Fibroblast of skin of back (primary cell): ENCODE measurements at regions not wholly inside any gene's neighbourhood (a gene's known extent, or its start where the extent isn't known, plus 50 kb on each side); places are given as distances from the start of the nearest gene placed in this dataset.

Source experiments
- DNase-seq: peaks from one replicate; pipeline ENCODE4 v3.0.0-alpha.2; 2013

DNA sequence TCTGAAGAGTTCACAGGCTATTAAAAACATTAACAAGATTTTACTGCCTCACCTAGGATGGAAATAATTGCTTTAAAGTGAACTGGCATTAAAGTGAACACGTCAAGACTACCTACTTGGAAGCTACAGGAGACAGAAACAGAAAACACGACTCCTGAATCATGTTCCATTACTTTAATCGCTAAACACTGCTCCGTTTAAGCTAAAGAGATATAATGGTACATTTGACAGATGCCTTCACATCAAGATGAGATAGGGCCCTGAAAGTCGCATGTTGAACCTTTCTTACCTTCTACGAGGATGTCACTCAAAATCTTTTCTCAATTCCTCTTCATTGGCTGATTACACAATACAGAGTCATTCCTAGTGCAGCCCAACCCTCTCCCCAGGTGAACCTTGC, 206.3 kb upstream of the GATB start:
- DNase-seq: no peak

DNA sequence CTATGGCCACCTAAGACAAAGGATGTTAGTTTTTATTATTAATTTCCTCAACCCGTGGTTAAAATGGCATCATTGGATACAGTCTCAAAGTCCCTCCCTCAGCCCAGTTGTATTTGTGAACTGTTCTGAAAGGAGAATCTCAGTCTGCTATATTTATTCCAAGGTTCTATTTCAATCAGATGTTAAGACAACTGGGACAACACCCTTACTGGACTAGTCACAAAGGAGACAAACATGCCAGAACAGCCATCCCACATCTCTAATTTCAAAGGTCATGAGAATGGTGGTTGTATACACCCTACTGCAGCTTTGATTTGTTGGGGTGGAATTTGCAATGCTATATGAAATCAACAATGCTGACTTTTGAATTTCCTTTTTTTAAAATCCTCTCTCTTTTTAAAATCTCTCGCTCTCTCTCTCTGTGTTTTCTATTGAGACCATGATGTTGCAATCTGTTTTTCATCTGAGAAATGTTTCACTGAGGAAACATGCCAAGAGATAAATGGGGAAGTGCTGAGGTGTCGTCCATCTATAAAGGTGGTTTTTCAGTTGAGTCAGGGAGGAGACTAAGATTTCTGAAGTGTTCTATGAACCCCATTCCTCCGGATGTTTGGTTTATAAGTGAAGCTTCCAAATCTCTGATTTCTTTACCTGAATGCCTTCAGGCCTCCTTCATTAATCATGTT, 201.5 kb upstream of the GATB start:
- DNase-seq: no peak

DNA sequence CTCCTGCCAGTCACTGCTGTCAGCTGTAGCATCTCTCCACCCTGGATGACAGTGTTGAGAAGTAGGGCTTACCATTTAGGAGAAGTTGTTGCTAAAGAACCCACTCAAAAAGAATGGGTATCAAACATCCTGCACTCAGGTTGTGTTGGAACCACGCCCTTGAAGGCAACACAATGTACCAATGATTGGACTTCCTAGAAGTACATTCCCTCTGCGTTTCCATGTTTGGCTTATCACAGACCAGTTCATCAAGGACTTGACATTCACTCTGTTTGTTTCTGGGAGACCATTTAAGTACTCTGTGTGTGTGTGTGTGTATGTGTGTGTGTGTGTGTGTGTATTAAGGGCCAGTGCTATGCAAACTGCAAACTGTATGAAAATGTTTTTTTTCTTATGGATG, 200.6 kb upstream of the GATB start:
- no peak for DNase-seq

DNA sequence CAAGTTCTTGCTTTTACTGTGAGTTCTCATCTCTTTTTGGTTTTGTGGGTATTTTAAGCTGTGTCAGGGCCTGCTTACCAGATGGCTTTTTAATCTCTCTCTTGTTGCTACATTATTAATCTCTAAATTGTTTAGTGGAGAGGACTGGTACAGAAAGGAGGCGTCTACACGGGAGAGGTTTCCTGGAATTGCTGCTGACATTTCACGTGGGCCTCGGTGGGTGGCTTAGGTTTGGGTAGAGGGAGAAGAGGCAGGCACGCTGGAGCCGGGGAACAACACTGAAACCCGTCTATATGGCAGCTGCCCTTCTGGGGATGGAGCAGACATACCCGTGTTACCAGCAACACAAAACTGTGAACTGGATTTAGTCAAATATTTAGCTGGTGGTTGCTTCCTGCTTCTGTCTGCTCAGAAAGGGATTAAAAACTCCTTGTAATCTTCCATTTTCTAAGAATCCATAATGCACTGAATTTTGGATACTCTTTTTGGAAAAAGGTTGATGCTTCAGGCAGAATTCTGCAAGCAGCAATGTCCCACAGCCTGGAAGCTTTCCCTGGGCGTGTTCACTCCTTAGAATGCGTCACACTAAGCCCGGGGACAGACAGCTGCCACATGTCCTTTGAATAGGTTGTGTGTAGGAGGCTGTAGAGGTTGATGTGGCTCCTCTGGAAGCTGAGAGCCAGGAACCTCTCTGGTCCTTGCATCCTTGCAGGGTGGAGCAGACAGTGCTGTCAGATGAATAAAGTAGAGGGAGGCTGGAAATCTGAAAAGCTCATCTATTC, 199.8 kb upstream of the GATB start:
- DNase-seq: no peak

DNA sequence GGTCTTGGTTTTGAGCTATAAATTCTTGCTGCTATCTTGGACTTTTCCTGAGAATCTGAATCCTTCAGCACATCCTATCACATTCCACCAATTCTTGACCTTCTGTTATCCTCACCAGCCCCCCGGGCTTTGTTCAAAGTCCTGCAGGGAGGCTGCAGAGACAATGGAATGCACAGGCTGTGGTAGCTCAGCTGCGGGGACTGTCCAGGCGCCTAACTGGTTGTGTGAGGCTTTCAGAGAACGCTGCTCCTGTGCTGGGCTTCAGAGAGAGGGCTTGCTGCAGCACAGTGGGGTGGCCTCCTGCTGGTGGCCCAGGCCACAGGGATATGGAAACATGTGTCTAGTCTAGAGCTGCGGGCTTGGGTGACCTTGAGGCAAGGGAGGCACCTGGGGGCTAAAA, 196.3 kb upstream of the GATB start:
- DNase-seq: peak; percentile 25

DNA sequence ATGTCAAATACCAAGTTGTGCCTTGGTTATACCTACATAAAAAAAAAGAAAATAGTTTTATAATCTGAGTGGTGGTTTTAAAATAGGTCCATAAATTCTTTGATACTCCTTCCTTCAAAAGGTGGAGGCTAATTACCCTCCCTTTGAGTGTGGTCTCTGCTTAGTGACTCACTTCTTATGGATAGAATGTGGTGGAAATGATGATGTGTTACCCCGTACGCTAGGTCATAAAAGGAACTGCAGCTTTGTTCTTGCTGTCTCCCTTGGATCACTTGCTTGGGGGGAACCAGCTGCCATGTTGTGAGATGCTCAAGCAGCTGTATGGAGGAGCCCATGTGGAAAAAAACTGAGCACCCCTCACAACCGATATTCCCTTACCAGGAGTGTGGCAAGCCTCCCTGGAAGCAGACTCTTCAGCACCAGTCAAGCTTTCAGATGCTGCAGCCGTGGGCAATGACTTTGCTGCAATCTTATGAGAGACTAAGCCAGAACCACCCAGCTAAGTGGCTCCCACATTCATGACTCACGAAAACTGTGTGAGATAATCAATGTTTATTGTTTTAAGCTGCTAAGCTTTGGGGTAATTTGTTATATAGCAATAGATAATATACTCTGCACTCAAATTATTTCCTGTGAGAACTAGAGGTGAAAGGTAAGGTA, 195.0 kb upstream of the GATB start:
- DNase-seq: peak; percentile 16

DNA sequence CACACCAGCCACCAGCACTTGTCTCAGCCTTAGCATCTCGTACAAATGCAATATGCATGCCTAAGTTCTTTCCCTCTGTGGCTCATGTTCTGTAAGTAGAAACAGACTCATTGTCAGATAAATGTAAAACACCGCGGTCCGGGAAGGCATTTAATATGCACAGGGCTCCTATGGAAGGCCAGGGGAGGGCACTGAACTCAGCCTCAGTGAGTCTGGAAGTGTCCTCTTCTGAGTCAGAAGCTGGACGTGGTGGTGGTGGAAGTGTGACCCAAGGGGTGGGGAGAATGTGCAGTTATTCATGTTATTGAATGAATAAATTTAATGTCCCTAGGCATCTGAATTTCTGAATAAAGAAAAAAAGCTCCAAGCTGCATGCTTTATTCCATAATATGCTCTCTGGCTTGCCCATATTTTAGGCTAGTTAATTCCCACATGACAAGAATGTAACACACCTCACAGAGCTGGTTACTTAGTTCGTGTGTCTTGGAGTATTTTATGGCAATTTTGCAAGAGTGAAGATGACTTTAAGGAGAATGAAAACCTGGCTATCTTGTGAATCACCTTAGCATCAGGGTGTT, 193.1 kb upstream of the GATB start:
- DNase-seq: no peak

DNA sequence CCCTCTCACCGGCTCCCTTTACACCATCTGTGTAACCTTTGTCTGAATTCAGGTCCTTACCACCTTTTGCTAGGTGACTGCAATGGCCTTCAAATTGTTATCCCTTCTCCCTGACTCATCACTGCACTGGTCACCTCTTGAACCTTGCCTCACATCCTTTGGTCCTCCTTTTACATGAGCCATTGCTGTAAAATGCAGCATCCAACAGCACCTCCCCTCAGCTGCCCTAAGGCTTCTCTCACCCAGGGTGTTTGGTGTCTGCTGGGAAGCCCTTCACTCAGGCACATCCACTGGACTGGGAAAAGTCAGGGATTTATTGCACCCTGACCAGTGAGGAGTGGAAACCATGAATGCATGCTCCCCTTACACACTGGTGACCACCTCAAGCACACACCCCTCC, 192.5 kb upstream of the GATB start:
- DNase-seq: no peak

DNA sequence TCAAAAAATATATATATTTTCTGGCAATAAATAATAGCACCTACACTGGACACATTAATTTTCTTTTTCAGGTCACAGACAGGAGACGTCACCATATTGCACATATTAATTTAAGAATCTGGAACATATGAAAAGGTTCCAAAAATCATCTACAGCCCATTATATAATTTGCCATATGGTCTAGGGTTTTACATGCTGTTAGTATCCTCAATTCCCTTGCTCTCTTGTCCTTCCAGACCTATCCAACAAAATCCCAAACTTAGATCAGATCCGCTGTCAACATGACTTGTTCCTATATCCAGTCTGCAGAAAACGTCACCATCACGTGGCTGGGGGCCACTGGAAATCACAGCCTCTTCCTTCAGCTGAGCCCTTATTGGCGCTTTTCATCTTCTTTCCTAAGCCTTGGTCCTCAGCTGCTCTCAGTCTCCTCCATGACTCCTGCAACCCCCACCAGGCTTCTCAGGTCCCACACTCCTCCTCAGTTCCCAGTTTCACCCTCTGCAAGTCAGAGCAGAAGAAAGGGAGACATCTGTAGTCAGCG, 192.0 kb upstream of the GATB start:
- no peak for DNase-seq

DNA sequence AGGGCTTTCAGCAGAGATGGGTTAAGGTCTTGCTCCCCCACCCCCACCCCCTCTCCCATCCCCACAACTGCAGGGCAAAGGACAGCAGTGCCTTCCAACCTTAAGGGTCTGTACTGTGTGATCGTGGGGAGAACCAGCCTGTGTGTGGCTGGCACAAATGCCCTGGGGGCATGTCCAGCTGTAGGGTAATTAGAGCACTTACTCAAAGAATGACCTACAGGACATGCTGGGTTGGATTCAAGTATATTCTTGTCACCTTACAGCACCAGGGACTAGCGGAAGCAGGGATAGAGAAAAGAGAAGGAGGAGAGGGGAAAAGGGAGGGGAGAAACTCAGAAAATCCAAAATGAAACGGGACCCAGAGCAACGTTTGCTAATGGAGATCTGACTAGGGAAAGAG, 191.3 kb upstream of the GATB start:
- DNase-seq: no peak

DNA sequence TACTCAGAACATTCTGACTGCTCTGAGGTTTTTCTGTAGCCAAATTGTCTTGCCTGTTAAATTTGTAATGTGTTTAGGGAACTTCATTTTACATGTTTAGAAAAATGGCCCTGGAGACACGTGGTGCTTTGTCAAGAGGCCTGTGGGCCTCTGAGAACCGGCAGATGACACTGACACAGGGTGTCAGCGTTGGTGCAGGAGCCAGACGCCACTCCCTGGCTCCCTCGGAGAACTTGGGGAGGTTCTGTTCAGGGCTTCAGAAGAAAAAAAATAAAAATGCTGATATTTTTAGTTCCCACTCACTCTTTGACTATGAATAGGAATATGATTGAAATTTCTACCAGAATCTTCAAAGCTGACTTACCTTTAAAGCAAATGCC, 190.9 kb upstream of the GATB start:
- DNase-seq: no peak

DNA sequence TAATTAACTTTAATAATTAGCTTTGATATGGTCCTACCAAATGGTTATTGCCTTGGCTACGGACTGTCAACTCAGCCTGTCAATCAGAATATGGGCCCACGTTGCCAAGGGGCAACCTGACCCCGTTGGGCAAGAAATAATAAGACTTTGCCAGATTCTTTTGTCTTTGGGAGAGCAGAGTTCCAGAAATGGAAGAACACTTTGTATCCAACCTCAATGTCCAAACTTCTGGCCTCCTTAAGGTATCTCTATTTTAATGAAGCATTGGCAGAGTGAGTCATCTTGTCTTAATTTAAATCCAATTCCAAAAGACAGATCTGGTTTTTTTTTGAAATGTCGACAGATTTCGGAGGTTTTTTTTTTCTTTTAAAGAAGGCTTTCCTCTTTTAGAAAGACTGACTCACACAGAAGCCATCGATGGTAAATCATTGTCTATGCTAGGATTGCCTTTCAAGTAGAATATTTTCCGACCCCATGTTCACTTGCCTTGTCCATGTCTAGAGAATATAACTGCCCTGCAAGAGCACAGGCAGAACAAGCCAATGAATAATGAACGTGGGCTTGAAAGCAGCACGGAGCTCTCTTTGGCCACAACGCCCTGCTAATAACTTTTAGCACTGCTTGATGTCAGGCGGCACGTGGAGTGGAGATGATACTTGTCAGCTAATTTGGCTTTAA, 190.3 kb upstream of the GATB start:
- DNase-seq: no peak

DNA sequence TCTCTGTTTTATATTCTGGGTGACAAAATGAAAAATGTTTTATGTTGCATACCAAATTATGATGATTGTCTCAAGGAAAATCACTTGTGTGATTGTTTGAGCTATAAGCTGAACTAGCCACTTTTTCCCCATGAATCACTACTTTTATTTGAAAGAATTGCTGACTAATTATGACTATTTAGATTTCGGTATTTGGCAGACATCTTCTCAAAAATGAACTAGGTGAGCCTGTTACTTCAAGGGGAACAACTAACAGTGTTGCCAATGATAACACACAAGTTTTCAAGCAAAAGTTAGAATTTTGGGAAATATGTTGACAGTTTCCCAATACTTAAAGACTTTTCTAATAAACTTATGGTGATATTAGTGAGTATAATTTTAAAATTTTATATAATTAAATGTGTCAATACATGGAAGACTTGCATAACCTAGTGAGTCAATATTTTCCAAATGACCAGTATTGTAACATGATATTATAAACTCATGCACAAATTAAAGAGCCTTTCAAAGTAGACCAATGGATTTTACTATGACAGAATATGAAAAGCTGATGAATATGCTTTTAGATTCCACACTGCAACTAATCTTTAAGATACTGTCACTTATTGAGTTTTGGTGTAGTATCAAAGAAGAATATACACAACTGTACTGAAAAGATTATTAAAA, 187.7 kb upstream of the GATB start:
- no peak for DNase-seq

DNA sequence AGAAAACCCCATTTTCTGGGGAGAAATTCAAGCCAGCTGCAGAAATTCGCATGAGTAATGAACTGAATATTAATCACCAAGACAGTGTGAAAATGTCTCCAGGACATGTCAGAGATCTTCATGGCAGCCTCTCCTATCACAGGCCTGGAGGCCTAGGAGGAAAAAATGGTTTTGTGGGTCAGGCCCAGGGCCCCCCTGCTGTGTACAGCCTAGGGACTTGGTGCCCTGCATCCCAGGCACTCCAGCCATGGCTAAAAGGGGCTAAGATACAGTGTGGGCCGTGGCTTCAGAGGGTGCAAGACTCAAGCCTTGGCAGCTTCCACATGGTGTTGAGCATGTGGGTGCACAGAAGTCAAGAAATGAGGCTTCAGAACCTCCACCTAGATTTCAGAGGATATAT, 185.9 kb upstream of the GATB start:
- no peak for DNase-seq

DNA sequence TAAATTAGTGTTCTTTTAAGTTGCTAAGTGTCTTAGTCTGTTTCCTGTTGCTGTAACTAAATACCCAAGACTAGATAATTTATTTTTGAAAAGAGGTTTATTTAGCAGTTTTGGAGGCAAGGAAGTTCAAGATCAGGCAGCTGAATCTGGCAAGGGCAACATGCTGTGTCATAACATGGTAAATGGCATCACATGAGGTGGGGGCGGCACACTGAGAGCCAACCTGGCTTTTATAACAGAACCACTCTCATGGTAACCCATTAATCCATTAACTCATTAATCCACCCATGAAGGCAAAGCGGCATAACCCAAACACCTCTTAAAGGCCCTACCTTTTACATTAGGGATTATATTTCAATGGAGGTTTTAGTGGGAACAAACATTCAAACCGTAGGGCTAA, 182.2 kb upstream of the GATB start:
- DNase-seq: no peak

DNA sequence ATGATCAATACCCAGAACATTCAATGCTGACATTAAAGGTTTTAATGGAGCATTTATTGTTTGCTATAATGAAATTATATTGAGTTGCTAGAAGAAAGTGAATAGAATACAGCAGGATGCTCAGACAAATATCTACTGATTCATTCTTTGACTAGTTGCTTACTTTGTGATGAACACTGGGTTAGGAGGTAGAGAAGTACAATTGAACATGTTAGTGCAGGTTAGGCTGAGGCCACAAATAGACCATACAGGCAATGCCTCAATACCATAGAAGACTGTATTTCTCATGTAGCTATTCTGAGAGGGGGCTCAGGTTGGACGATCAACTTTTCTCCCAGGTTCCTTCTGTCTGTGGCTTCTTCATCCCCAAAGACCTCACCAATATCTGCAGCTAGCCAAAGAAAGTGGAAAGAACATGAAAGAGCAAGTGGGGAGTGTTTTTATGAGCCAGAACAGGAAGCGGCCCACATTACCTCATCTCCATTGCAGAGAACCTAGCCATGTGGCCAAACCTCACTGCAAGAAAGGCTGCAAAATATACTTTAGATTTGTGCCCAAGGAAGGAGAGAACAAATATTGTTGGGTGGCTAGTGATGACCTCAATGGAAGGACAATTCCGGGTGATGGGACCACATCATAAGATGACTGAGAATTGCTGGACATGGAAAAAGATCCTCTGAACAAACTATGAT, 180.3 kb upstream of the GATB start:
- no peak for DNase-seq

DNA sequence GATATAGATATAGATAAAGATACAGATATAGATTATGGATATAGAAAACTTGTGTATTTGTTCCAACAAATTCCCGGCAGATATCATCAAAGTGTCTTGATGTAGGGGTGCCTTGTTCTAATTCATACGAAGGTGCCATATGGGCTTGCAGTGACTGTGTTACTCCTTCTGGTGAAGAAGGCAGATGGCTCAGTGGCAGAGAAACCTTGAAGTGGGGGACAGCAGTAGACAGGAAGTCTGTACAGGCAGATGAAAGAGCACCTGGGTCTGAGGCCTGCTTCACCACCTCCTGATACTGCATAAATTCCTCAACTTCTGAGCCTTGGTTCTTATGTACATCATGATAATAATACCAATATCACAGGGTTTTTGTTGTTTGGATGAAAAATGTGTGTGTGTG, 179.5 kb upstream of the GATB start:
- no peak for DNase-seq

DNA sequence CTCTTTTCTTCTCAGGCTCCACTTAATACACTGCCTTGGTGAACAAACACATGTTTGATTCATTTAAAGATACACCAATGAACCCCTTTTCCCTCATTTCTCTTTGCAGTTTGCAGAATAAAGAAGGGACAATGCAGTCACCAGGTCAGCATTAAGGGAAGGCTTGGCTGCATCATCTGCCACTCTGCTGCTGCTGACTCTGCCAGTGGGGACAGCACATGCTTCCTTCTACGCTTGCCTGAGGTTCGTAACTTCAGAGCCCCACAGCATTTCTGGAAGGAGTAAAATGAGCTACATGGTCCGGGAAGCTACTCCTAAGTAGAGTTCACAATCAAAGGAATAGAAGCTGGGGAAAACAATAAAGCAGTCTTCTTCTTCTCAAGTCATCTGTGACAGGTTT, 178.9 kb upstream of the GATB start:
- DNase-seq: no peak

DNA sequence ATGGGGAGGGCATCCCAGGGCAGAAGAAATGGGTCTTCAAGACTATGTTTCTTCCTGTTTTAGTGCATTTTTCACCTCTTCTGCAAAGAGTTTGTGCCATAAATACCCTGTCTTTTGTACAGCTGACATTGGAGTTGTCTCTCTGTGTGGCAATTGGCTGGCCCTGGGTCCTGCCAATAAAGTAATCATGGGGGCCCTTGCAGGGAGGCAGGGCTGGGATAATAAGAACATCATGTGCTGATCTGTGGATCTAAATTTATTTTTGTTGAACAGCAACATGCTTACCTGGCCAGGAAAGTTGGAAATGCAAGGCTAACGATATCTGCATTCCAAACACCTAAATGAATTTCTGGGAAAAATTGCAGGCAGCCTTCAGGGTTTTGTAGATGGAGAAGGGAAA, 174.6 kb upstream of the GATB start:
- no peak for DNase-seq

DNA sequence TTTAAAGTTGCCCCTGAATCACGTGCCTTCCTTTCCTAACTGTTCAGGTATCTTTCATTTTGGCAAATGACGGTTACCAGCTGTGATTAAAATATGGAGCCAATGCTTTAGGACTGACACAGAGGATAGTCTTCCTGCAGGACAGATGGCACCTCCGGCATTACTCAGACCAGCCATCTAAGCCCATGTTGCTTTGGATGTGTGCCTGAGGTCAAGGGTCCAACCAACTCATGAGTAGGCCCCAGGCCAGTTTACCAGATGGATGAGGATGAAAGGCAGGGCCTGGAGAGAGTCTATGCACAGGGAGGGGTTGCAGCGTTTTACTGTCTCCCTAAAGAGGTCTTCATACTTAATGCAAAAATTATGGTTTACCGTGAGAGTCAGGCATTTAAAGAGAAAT, 174.0 kb upstream of the GATB start:
- DNase-seq: no peak

DNA sequence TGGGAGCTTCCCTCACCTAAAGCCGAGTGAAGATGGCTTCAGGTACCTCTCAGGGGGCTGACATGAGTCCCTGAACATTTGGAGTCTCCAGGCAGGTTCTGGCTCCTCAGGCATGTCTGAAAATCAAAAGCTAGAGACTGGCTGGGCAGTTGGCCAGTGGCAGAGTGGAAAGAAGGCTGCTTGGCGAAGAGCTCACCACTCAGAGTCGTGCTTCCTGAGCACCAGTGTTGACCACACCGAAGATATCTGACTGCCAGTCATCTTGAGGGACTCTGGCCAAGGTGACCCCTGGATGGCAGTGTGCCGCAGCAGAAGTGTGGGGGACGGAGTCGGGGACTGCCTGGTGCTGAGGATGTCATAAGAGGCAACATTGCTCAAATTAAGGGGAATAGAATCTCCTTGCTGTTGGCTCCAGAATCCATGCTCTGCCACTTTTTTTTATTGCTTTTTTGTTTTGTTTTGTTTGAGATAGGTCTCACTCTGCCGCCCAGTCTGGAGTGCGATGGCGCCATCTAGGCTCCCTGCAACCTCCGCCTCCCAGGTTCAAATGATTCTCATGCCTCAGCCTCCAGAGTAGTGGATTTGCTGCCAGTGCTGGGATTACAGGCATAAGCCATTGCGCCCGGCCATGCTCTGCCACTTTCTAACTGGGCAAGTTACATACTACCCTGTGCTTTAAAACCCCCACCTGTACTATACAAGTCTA, 172.5 kb upstream of the GATB start:
- DNase-seq: no peak
